Activated B cell treated with CpG ODN at 0.5 μM for 24 hours (primary cell): ENCODE measurements at regions not wholly inside any gene's neighbourhood (a gene's known extent, or its start where the extent isn't known, plus 50 kb on each side); places are given as distances from the start of the nearest gene placed in this dataset.

Experiments used
- ATAC-seq: fragments of 200-7000 bp; cut with Tn5 transposase; one replicate; pipeline ENCODE4 v1.10.0; 2021; ENCODE audit warnings: low read depth, mild to moderate bottlenecking, moderate library complexity
- CTCF ChIA-PET: fragments of 350-600 bp; sonication (Branson Sonifier 250); formaldehyde crosslinking; loops from one replicate; lab custom pipeline; 2021; ENCODE audit warnings: antibody characterized with exemption; lab: Charles Lee
- POLR2A ChIA-PET: fragments of 350-600 bp; sonication (Branson Sonifier 250); formaldehyde crosslinking; loops from one replicate; lab custom pipeline; 2021; ENCODE audit warnings: antibody characterized with exemption; lab: Charles Lee
- DNase-seq: peaks from one replicate; pipeline ENCODE4 v3.0.0; 2022
- H3K27ac Mint-ChIP-seq: one replicate; pipeline ENCODE4 v1.8.0; 2020; ENCODE audit warnings: mixed read lengths
- H3K27me3 Mint-ChIP-seq: one replicate; pipeline ENCODE4 v1.8.0; 2021; ENCODE audit warnings: mixed read lengths
- H3K36me3 Mint-ChIP-seq: one replicate; pipeline ENCODE4 v1.8.0; 2021; ENCODE audit warnings: low read depth, mixed read lengths
- H3K4me1 Mint-ChIP-seq: one replicate; pipeline ENCODE4 v1.8.0; 2021; ENCODE audit warnings: mixed read lengths
- H3K4me3 Mint-ChIP-seq: one replicate; pipeline ENCODE4 v1.8.0; 2020; ENCODE audit warnings: mild to moderate bottlenecking, mixed read lengths
- H3K9me3 Mint-ChIP-seq: one replicate; pipeline ENCODE4 v1.8.0; 2020; ENCODE audit warnings: mixed read lengths
- CTCF ChIP-seq: fragments of 200-600 bp; IDR thresholded peaks from one replicate; pipeline ENCODE4 v1.8.0; 2022; ENCODE audit warnings: antibody characterized with exemption, mild to moderate bottlenecking
- intact Hi-C: fragments of 100-400 bp; cut with micrococcal nuclease; formaldehyde crosslinking; loops from one replicate; pipeline ENCODE4 v1.15.1; 2024

DNA sequence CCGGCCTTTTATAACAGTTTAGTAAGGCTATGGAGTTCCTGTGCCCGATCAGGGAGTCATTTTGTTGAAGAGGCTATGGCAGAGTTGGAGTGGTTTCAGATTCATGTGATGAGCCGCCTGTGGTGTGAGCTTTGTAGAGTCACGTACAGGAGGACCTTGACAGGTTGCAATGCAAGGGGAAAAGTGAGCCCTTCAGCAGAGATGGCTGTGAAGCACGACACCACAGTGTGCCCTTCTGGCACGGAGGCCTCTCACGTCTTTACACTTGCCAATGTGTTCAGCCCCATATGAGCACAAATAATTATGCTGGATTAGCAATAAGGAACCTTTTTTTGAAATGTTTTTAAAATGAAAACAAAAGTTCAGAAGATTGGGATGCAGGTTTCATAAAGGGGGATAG, 499.8 kb downstream of the LIG4 start:
- Mint-ChIP-seq H3K9me3 (no peaks in the 10 kb centered on the region), H3K36me3 (no peaks in the 10 kb centered on the region), H3K27me3 (no peaks in the 10 kb centered on the region), H3K4me1 (no peaks in the 10 kb centered on the region), H3K27ac (no peak overlapping the region), H3K4me3 (no peak overlapping the region)
- CTCF ChIA-PET = no interaction called here
- POLR2A ChIA-PET = no interaction called here
- no peak for TF ChIP-seq CTCF
- intact Hi-C loops = no loop called here
- DNase-seq = no peak
- no peak for ATAC-seq

DNA sequence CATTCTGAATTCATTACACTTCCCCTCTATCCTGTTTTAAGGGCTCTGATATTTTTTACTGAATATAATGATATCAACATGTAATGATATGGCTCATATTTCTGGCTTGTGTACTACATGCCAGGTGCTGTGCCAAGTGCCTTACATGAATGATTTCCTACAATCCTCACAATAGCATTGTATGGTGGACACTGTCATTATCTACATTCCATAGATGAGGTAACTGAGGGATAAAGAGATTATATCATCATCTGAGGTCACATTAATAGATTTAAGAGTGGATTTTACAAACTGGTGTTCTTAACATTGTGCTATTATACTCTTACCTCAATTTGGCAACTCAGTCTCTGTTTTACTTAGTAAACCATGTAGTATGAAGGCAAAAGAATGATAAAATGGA, 502.0 kb downstream of the LIG4 start:
- POLR2A ChIA-PET = no interaction called here
- no peak for DNase-seq
- CTCF ChIA-PET = no interaction called here
- intact Hi-C loops = no loop called here
- no peak for ATAC-seq
- Mint-ChIP-seq H3K9me3 (peaks cover 6% of the 10 kb centered on the region), H3K4me3 (no peak overlapping the region), H3K27me3 (no peaks in the 10 kb centered on the region), H3K4me1 (no peaks in the 10 kb centered on the region), H3K36me3 (no peaks in the 10 kb centered on the region), H3K27ac (no peak overlapping the region)
- TF ChIP-seq CTCF = no peak

DNA sequence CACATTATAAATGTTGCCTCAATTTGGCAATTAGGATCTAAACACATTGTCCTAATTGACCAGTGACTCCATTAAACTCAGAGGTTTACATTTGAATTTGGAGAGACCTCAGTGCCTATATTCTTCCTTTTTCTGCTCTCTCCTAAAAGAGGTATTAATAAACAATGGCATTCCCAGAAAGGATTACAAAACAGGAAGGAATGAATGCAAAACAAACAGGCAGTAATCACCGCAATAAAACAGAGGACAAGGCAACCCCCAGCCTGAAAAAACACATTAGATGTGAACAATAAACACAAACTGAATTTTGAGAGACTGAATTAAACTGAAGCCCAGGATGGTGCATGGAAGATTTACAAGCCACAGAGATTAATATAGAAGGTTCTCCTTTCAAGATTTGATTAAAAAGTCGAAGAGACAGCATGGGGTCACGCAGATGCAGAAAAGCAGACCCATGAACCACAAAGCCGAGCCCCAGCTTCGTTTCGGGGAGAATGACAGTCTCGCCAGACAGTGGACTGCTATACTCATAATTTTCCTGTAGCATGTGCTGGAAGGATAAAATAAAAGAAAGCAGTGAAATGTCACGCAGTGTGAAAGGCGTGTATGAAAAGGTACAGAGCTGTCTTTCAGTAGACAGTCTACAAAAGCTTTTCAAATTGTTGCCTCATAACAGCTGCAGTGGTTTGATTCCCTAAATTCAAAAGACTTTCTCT, 503.0 kb downstream of the LIG4 start:
- Mint-ChIP-seq H3K27ac (no peak overlapping the region), H3K27me3 (no peaks in the 10 kb centered on the region), H3K4me3 (no peak overlapping the region), H3K9me3 (peaks cover 6% of the 10 kb centered on the region), H3K36me3 (no peaks in the 10 kb centered on the region), H3K4me1 (no peaks in the 10 kb centered on the region)
- ChIA-PET CTCF (no interaction called here), POLR2A (no interaction called here)
- no peak for ATAC-seq
- TF ChIP-seq CTCF = no peak
- intact Hi-C loops = no loop called here
- no peak for DNase-seq

- DNase-seq = no peak
- no peaks in the 10 kb centered on the region for H3K4me1 Mint-ChIP-seq
- intact Hi-C loops = no loop called here
- H3K9me3 Mint-ChIP-seq = peaks cover 9% of the 10 kb centered on the region
- ChIA-PET CTCF (no interaction called here), POLR2A (no interaction called here)
- H3K27me3 Mint-ChIP-seq = no peaks in the 10 kb centered on the region
- TF ChIP-seq CTCF = no peak
- H3K36me3 Mint-ChIP-seq = no peaks in the 10 kb centered on the region
- H3K4me3 Mint-ChIP-seq = no peak overlapping the region
- no peak overlapping the region for H3K27ac Mint-ChIP-seq
- no peak for ATAC-seq
Measured at GRCh38 chr13:107690181-107690580, 525.2 kb downstream of the LIG4 start.

GRCh38 chr13:107685876-107686275, 529.5 kb downstream of the LIG4 start:
- Mint-ChIP-seq H3K27ac (no peak overlapping the region), H3K36me3 (no peaks in the 10 kb centered on the region), H3K4me1 (no peaks in the 10 kb centered on the region), H3K27me3 (no peaks in the 10 kb centered on the region), H3K9me3 (peaks cover 12% of the 10 kb centered on the region), H3K4me3 (no peak overlapping the region)
- ChIA-PET POLR2A (no interaction called here), CTCF (no interaction called here)
- intact Hi-C loops = no loop called here
- TF ChIP-seq CTCF = no peak
- DNase-seq (no peak), ATAC-seq (no peak)
